ENCODE measurements at regions not wholly inside any gene's neighbourhood (a gene's known extent, or its start where the extent isn't known, plus 50 kb on each side); places are given as distances from the start of the nearest gene placed in this dataset.
"Not testable (repeated sequence)": the region's sequence is repeated elsewhere in the genome, so short reads cannot be mapped to it uniquely, and the experiment has no call there.

GRCh38 chr16:85528528-85529387 is 84.4 kb upstream of the GSE1 start:
- DNase-seq (ENCODE audit: insufficient read length, low spot score) (no peak), FAIRE-seq (no peak)
- no peak for TF ChIP-seq POLR2A (IDR thresholded peaks at IDR 0.05; ENCODE audit: low read depth, low read length)

- FAIRE-seq, result no peak
- TF ChIP-seq POLR2A (IDR thresholded peaks at IDR 0.05; ENCODE audit: low read depth, low read length), result no peak
- no peak for DNase-seq (ENCODE audit: insufficient read length, low spot score)
Measured at GRCh38 chr16:85529489-85530369, 83.4 kb upstream of the GSE1 start.

- FAIRE-seq (no peak), DNase-seq (ENCODE audit: insufficient read length, low spot score) (no peak)
- no peak for TF ChIP-seq POLR2A (IDR thresholded peaks at IDR 0.05; ENCODE audit: low read depth, low read length)
Measured at GRCh38 chr16:85530370-85530739, 82.8 kb upstream of the GSE1 start.

GRCh38 chr16:85531516-85531915 is 81.6 kb upstream of the GSE1 start:
- FAIRE-seq (no peak), DNase-seq (ENCODE audit: insufficient read length, low spot score) (no peak)
- no peak for TF ChIP-seq POLR2A (IDR thresholded peaks at IDR 0.05; ENCODE audit: low read depth, low read length)

- FAIRE-seq, result no peak
- DNase-seq (ENCODE audit: insufficient read length, low spot score), result no peak
- no peak for TF ChIP-seq POLR2A (IDR thresholded peaks at IDR 0.05; ENCODE audit: low read depth, low read length)
Measured at GRCh38 chr16:85532147-85532546, 81.0 kb upstream of the GSE1 start.

GRCh38 chr16:85533593-85533992 is 79.5 kb upstream of the GSE1 start:
- DNase-seq (ENCODE audit: insufficient read length, low spot score); FAIRE-seq: not testable (repeated sequence)

- no peak for TF ChIP-seq POLR2A (IDR thresholded peaks at IDR 0.05; ENCODE audit: low read depth, low read length)
- FAIRE-seq, result no peak
- DNase-seq (ENCODE audit: insufficient read length, low spot score), result no peak
Measured at GRCh38 chr16:85534536-85535351, 78.4 kb upstream of the GSE1 start.

- no peak for FAIRE-seq
Measured at GRCh38 chr16:85535352-85536072, 77.6 kb upstream of the GSE1 start.

GRCh38 chr16:85536073-85536410 is 77.1 kb upstream of the GSE1 start:
- FAIRE-seq (no peak), DNase-seq (ENCODE audit: insufficient read length, low spot score) (no peak)
- TF ChIP-seq POLR2A (IDR thresholded peaks at IDR 0.05; ENCODE audit: low read depth, low read length), result no peak

More at GRCh38 chr16:85535352-85536072, 77.6 kb upstream of the GSE1 start:
- no peak for DNase-seq (ENCODE audit: insufficient read length, low spot score)
- TF ChIP-seq POLR2A (IDR thresholded peaks at IDR 0.05; ENCODE audit: low read depth, low read length), result no peak

GRCh38 chr16:85536411-85537330 is 76.5 kb upstream of the GSE1 start:
- no peak for FAIRE-seq
- no peak for DNase-seq (ENCODE audit: insufficient read length, low spot score)

GRCh38 chr16:85537331-85537788 is 75.8 kb upstream of the GSE1 start:
- no peak for FAIRE-seq
- no peak for TF ChIP-seq POLR2A (IDR thresholded peaks at IDR 0.05; ENCODE audit: low read depth, low read length)
- no peak for DNase-seq (ENCODE audit: insufficient read length, low spot score)

More at GRCh38 chr16:85536411-85537330, 76.5 kb upstream of the GSE1 start:
- TF ChIP-seq POLR2A (IDR thresholded peaks at IDR 0.05; ENCODE audit: low read depth, low read length), result no peak

GRCh38 chr16:85537795-85538401 is 75.2 kb upstream of the GSE1 start:
- FAIRE-seq (no peak), DNase-seq (ENCODE audit: insufficient read length, low spot score) (no peak)
- TF ChIP-seq POLR2A (IDR thresholded peaks at IDR 0.05; ENCODE audit: low read depth, low read length), result no peak
